Skeletal muscle tissue (tissue), 3 donors: ENCODE measurements at regions not wholly inside any gene's neighbourhood (a gene's known extent, or its start where the extent isn't known, plus 50 kb on each side); places are given as distances from the start of the nearest gene placed in this dataset.

Experiments
- H3K27ac ChIP-seq: one replicate; pipeline ENCODE4 v1.7.0; 2013; ENCODE audit warnings: mild to moderate bottlenecking, low read depth, low read length, inconsistent platforms
- H3K27me3 ChIP-seq, 3 donors: one replicate each; pipeline ENCODE4 v1.7.0; 2013; ENCODE audit warnings: low read length in 3 of 3; ENCODE audit not compliant: control insufficient read depth in 3 of 3, insufficient read depth in 3 of 3
- H3K36me3 ChIP-seq, 3 donors: one replicate each; pipeline ENCODE4 v1.7.0; 2013; ENCODE audit warnings: low read length in 3 of 3; ENCODE audit not compliant: control insufficient read depth in 3 of 3, insufficient read depth in 3 of 3
- H3K4me1 ChIP-seq, 3 donors: one replicate each; pipeline ENCODE4 v1.7.0; 2013; ENCODE audit warnings: low read length in 3 of 3, mild to moderate bottlenecking in 3 of 3; ENCODE audit not compliant: control insufficient read depth in 3 of 3, insufficient read depth in 3 of 3
- H3K4me3 ChIP-seq, 3 donors: one replicate each; pipeline ENCODE4 v1.7.0; 2013; ENCODE audit warnings: low read length in 3 of 3
- H3K9ac ChIP-seq, 3 donors: one replicate each; pipeline ENCODE4 v1.7.0; 2013; ENCODE audit warnings: low read length in 3 of 3, mild to moderate bottlenecking in 3 of 3, moderate library complexity in 2 of 3, low read depth in 1 of 3
- H3K9me3 ChIP-seq, 3 donors: one replicate each; pipeline ENCODE4 v1.7.0; 2013; ENCODE audit warnings: low read length in 3 of 3; ENCODE audit not compliant: control insufficient read depth in 3 of 3
- donor health status: Osteomylitis.

DNA sequence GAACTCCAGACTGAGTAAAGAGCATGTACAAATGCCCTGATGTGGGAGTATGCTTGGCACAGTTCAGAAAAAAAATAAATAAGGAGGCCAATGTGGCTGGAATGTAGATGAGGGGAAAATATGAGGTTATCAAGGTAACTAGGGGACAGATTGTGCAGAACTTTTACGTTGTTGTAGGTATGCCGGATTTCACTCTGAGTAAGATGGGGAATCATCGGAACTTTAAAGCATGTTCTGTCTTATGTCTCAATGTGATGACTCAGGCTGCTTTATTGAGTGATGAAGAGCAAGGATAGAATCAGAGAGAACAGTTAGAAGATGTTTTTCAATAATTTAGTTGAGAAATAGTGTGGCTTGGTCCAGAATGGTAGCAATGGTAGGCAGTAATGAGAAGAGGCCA is 130.4 kb downstream of the C11orf87 start:
- no peaks in the 10 kb centered on the region for H3K9me3 ChIP-seq
- H3K4me1 ChIP-seq = no peaks in the 10 kb centered on the region
- H3K9ac ChIP-seq = no peak overlapping the region
- no peaks in the 10 kb centered on the region for H3K36me3 ChIP-seq
- no peak overlapping the region for H3K27ac ChIP-seq
- H3K27me3 ChIP-seq = no peaks in the 10 kb centered on the region
- no peak overlapping the region for H3K4me3 ChIP-seq

DNA sequence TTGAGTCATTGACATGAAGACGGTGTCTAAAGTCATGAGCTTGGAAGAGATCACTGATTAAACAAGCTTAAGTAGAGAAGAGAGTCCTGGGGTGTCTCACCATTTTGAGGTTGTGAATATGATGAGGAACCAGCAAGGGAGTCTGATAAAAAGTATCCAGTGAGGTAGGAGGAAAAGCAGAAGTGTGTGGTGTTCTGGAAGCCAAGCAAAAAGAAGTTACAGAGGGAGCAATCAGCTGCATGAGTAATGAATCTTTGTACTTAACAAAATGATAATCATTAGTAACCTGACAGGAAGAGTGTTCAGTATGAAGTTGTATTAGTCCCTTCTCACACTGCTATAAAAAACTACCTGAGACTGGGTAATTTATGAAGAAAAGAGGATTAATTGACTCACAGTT is 131.3 kb downstream of the C11orf87 start:
- H3K27ac ChIP-seq = no peak overlapping the region
- no peak overlapping the region for H3K4me3 ChIP-seq
- no peaks in the 10 kb centered on the region for H3K4me1 ChIP-seq
- H3K27me3 ChIP-seq = no peaks in the 10 kb centered on the region
- H3K9ac ChIP-seq = no peak overlapping the region
- H3K9me3 ChIP-seq = peaks cover 0 to 4% (median 0%) of the 10 kb centered on the region in 3 donors
- H3K36me3 ChIP-seq = no peaks in the 10 kb centered on the region

DNA sequence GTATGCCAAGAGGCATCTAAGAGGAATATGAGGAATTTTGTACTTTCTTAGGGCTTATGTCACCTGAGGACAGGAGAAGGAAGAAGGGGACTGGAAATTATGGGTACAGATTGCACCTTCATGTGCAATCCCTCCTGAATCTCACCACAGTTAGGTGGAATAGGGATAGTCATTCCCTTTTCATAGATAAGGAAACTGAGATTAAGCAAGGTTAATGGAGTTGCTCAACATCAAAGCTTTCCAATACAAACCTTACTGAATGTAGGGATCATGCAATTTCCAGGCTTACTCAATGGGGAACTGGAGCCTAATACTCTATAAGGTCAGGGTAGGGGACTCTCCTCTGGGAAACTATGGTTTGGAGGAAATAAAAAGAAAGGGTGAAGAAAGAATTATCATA is 133.0 kb downstream of the C11orf87 start:
- no peak overlapping the region for H3K27ac ChIP-seq

DNA sequence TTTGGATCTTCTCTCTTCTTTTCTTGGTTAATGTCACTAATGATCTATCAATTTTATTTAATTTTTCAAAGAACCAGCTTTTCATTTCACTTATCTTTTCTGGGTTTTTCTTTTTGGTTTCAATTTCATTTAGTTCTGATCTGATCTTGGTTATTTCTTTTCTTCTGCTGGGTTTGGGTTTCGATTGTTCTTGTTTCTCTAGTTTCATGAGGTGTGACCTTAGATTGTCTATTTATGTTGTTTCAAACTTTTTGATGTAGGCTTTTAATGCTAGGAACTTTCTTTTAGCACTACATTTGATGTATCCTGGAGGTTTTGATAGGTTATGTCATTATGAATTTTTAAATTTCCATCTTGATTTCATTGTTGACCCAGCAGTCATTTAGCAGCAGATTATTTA is 142.3 kb downstream of the C11orf87 start:
- Histone ChIP-seq H3K27me3 (no peaks in the 10 kb centered on the region), H3K36me3 (no peaks in the 10 kb centered on the region), H3K4me3 (no peak overlapping the region), H3K27ac (no peak overlapping the region), H3K9ac (no peak overlapping the region), H3K9me3 (peaks cover 0 to 2% (median 0%) of the 10 kb centered on the region in 3 donors), H3K4me1 (no peaks in the 10 kb centered on the region)

More for the DNA sequence above, 133.0 kb downstream of the C11orf87 start:
- H3K9ac ChIP-seq = no peak overlapping the region
- H3K4me3 ChIP-seq = no peak overlapping the region
- H3K9me3 ChIP-seq = peaks cover 0 to 7% (median 0%) of the 10 kb centered on the region in 3 donors
- no peaks in the 10 kb centered on the region for H3K27me3 ChIP-seq
- H3K36me3 ChIP-seq = no peaks in the 10 kb centered on the region
- no peaks in the 10 kb centered on the region for H3K4me1 ChIP-seq

DNA sequence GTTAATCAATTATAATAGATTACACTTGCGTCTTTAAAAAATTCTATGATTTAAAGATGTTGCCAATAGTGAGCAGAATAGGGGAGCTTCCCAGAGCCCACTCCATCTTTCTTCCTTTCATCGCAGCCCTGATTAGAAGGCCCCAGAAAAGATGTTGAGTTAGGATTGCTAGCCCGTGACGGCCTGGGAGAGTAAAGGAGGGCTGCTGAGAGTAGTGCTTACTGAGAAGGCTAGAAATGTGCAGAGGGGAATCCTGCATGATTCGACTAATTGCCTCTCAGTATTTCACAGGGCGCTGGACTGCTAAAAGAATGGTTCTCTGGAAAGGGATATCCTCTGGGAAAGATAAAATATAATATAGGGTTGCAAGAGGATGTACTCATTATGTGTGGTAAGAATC is 160.5 kb downstream of the C11orf87 start:
- Histone ChIP-seq H3K4me3 (no peak overlapping the region), H3K36me3 (no peaks in the 10 kb centered on the region), H3K27ac (no peak overlapping the region), H3K4me1 (no peaks in the 10 kb centered on the region), H3K9me3 (no peaks in the 10 kb centered on the region), H3K27me3 (peaks cover 0 to 2% (median 0%) of the 10 kb centered on the region in 3 donors), H3K9ac (no peak overlapping the region)

DNA sequence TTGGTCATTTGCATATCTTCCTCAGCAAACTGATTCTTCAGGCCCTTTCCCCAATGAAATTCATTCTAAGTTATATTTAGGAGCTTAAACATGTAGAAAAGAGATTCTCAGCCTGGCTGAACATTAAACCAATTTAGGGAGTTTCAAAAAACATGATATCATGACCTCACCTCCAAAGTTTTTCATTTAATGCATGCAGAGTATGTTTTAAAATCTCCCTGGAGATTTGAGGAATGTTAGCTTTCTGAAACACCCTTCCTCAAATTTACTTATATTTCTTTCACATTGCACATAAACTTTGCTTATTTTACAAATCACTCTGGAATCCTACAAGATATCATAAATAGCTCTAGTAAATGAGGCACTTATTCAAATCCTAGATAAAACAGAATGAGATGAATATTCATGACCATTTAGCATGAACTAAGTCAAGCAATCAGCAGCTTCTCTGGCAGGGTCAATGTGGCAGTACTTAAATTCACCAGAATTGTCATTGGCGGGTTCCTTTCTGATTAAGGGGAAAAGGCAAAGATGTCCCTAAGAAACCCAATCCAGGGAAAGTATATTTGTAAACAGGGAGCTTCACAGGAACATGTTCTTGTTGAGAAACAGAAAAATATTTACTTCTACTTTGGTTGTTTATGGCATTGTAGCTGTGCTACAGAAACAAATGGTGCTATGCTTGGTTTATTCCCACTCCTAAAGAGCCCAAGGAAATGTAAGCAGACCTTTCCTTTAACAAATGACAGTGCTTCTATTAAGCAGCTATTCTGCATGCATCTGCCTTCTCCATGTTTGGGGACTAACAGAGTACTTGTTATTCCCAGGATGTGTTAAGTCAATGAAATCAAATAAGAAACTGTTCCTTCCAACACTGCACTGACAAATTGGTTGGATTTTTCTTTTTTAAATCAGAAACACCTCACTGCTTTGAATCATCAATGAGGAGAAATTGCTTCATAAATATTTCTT is 162.3 kb downstream of the C11orf87 start:
- Histone ChIP-seq H3K4me3 (no peak overlapping the region), H3K4me1 (no peaks in the 10 kb centered on the region), H3K9ac (no peak overlapping the region), H3K36me3 (no peaks in the 10 kb centered on the region), H3K9me3 (no peaks in the 10 kb centered on the region), H3K27me3 (peaks cover 0 to 2% (median 0%) of the 10 kb centered on the region in 3 donors), H3K27ac (no peak overlapping the region)

DNA sequence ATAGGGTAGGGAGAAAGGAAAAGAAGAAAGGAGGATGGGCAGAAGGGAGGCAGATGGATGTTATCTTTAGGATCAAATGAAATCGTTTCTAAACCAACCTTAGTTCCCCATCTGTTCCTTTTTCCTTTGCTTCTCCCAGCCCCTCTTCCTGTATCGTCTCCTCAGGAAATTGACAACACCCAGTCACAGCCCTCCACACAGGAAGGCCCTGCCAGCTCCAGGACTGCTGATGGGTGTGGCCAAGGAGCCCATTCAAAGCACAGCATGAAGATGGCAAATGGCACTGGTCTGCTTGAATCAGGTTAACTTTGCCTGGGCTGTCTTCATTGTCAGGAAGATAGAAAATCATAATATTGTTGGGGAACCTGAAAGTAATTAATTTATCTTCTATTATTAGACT is 164.8 kb downstream of the C11orf87 start:
- Histone ChIP-seq H3K9me3 (no peaks in the 10 kb centered on the region), H3K4me3 (no peak overlapping the region), H3K9ac (no peak overlapping the region), H3K27me3 (peaks cover 0 to 2% (median 0%) of the 10 kb centered on the region in 3 donors), H3K36me3 (no peaks in the 10 kb centered on the region), H3K4me1 (no peaks in the 10 kb centered on the region), H3K27ac (no peak overlapping the region)

DNA sequence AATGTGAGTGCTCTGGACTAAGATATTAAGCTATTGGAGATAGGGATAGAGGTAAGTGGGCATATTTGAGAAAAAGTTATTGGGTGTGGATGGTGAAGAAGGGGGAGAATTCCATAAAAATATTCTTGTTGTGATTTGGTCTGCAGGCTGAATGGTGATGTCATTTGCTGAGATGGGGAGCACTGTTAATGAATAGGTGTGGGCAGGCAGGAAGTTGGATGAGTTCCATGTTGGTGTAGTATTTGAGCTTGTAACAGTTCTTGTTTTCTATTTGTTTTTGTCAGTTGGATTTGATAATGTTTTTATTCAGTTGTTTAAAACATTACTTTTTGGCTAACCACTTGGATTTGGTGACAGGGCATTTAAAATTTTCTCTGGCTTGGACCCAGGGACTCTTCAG is 168.8 kb downstream of the C11orf87 start:
- H3K4me3 ChIP-seq = no peak overlapping the region
- no peaks in the 10 kb centered on the region for H3K4me1 ChIP-seq
- no peaks in the 10 kb centered on the region for H3K36me3 ChIP-seq
- no peak overlapping the region for H3K27ac ChIP-seq
- H3K27me3 ChIP-seq = peaks cover 0 to 2% (median 0%) of the 10 kb centered on the region in 3 donors
- H3K9ac ChIP-seq = no peak overlapping the region
- H3K9me3 ChIP-seq = no peaks in the 10 kb centered on the region

DNA sequence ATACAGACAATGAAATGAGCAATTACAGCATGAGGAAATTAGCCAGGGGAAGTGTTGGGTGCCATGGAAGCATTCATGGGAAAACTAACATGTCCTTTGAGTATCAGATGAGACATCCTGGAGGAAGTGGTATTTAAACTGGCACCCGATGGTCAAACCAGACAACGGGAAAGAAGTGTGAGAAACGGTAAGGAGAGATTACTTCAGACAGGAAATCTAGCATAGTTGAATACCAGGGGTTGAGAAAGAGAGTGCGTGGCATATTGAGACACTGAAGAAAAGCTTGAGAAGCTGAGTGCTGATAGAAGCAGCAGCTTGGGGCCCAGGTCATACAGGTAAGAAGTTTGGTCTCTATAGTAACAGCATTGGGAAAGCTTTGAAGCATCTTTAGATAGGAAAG is 175.3 kb downstream of the C11orf87 start:
- H3K9ac ChIP-seq = no peak overlapping the region
- H3K36me3 ChIP-seq = no peaks in the 10 kb centered on the region
- no peak overlapping the region for H3K27ac ChIP-seq
- H3K4me1 ChIP-seq = no peaks in the 10 kb centered on the region
- no peaks in the 10 kb centered on the region for H3K27me3 ChIP-seq
- no peaks in the 10 kb centered on the region for H3K9me3 ChIP-seq
- no peak overlapping the region for H3K4me3 ChIP-seq
